ENCODE measurements at regions not wholly inside any gene's neighbourhood (a gene's known extent, or its start where the extent isn't known, plus 50 kb on each side); places are given as distances from the start of the nearest gene placed in this dataset.

GRCh38 chr18:75551071-75551470 lies 123.6 kb upstream of the SMIM21 start:
- Histone ChIP-seq H3K27ac (ENCODE audit: low read depth, low read length) (no peak overlapping the region), H3K27me3 (ENCODE audit: control insufficient read depth in 3 of 3, insufficient read depth in 3 of 3, low read length in 3 of 3) (peaks cover 0 to 21% (median 11%) of the 10 kb centered on the region in 3 donors), H3K4me3 (ENCODE audit: low read length in 3 of 3) (no peak overlapping the region), H3K9ac (ENCODE audit: low read depth in 1 of 3, low read length in 3 of 3) (no peak overlapping the region), H3K4me1 (ENCODE audit: control insufficient read depth in 3 of 3, insufficient read depth in 3 of 3, low read length in 3 of 3) (no peaks in the 10 kb centered on the region), H3K36me3 (ENCODE audit: control insufficient read depth in 3 of 3, insufficient read depth in 3 of 3, low read length in 3 of 3) (no peaks in the 10 kb centered on the region), H3K9me3 (ENCODE audit: control insufficient read depth in 3 of 3, low read length in 3 of 3) (no peaks in the 10 kb centered on the region)

GRCh38 chr18:75548353-75548905 lies 120.9 kb upstream of the SMIM21 start:
- Histone ChIP-seq H3K9me3 (ENCODE audit: control insufficient read depth in 3 of 3, low read length in 3 of 3) (no peaks in the 10 kb centered on the region), H3K4me1 (ENCODE audit: control insufficient read depth in 3 of 3, insufficient read depth in 3 of 3, low read length in 3 of 3) (no peaks in the 10 kb centered on the region), H3K4me3 (ENCODE audit: low read length in 3 of 3) (no peak overlapping the region), H3K27ac (ENCODE audit: low read depth, low read length) (no peak overlapping the region), H3K27me3 (ENCODE audit: control insufficient read depth in 3 of 3, insufficient read depth in 3 of 3, low read length in 3 of 3) (peaks cover 0 to 22% (median 11%) of the 10 kb centered on the region in 3 donors), H3K36me3 (ENCODE audit: control insufficient read depth in 3 of 3, insufficient read depth in 3 of 3, low read length in 3 of 3) (no peaks in the 10 kb centered on the region), H3K9ac (ENCODE audit: low read depth in 1 of 3, low read length in 3 of 3) (no peak overlapping the region)

DNA sequence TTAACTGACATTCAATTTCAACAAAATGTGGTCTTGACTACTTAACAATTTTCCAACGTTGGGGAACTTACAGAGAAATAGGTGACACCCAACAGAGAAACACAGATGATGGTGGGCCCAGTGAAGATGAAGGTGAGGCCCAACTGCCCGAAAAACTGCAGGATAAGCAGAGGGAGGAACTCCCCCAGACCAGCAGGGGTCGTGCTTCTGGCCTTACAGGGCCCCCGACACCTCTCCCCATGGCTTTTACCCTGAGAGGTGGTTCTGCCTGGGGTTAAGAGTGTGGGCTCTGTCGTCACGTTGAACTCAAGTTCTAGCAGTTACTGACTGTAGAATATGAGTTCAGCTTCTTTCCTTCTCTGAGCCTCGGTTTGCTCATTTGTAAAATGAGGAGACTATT lies 119.5 kb upstream of the SMIM21 start:
- H3K4me3 ChIP-seq (ENCODE audit: low read length in 3 of 3) = no peak overlapping the region

DNA sequence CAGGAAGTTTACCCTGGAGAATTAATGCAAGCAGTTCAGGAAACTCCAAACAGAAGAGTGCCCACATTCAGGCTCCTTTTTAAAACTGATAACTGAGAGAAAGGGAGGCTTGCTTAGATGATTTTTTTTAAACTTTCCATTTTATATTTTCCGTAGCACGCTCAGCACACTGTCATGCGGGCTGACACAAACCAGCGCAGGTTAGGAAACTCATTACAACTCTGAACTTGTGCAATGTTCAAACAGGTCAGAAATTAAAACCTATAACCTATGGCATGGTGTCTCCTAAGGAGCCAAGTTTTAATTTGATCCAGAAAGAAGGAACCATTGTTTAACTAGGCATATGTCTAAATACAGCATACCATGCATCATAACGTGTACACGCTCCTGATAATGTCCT lies 117.7 kb upstream of the SMIM21 start:
- Histone ChIP-seq H3K4me3 (ENCODE audit: low read length in 3 of 3) (no peak overlapping the region), H3K9ac (ENCODE audit: low read depth in 1 of 3, low read length in 3 of 3) (no peak overlapping the region), H3K27me3 (ENCODE audit: control insufficient read depth in 3 of 3, insufficient read depth in 3 of 3, low read length in 3 of 3) (peaks cover 0 to 19% (median 7%) of the 10 kb centered on the region in 3 donors), H3K36me3 (ENCODE audit: control insufficient read depth in 3 of 3, insufficient read depth in 3 of 3, low read length in 3 of 3) (no peaks in the 10 kb centered on the region), H3K27ac (ENCODE audit: low read depth, low read length) (no peak overlapping the region), H3K4me1 (ENCODE audit: control insufficient read depth in 3 of 3, insufficient read depth in 3 of 3, low read length in 3 of 3) (no peaks in the 10 kb centered on the region), H3K9me3 (ENCODE audit: control insufficient read depth in 3 of 3, low read length in 3 of 3) (no peaks in the 10 kb centered on the region)

More for the DNA sequence above, 119.5 kb upstream of the SMIM21 start:
- H3K27ac ChIP-seq (ENCODE audit: low read depth, low read length) = no peak overlapping the region
- no peak overlapping the region for H3K9ac ChIP-seq (ENCODE audit: low read depth in 1 of 3, low read length in 3 of 3)
- no peaks in the 10 kb centered on the region for H3K4me1 ChIP-seq (ENCODE audit: control insufficient read depth in 3 of 3, insufficient read depth in 3 of 3, low read length in 3 of 3)
- H3K36me3 ChIP-seq (ENCODE audit: control insufficient read depth in 3 of 3, insufficient read depth in 3 of 3, low read length in 3 of 3) = no peaks in the 10 kb centered on the region
- H3K27me3 ChIP-seq (ENCODE audit: control insufficient read depth in 3 of 3, insufficient read depth in 3 of 3, low read length in 3 of 3) = peaks cover 0 to 22% (median 11%) of the 10 kb centered on the region in 3 donors
- H3K9me3 ChIP-seq (ENCODE audit: control insufficient read depth in 3 of 3, low read length in 3 of 3) = no peaks in the 10 kb centered on the region

GRCh38 chr18:75544496-75544895 lies 117.0 kb upstream of the SMIM21 start:
- Histone ChIP-seq H3K9me3 (ENCODE audit: control insufficient read depth in 3 of 3, low read length in 3 of 3) (no peaks in the 10 kb centered on the region), H3K9ac (ENCODE audit: low read depth in 1 of 3, low read length in 3 of 3) (no peak overlapping the region), H3K27me3 (ENCODE audit: control insufficient read depth in 3 of 3, insufficient read depth in 3 of 3, low read length in 3 of 3) (peaks cover 0 to 19% (median 3%) of the 10 kb centered on the region in 3 donors), H3K36me3 (ENCODE audit: control insufficient read depth in 3 of 3, insufficient read depth in 3 of 3, low read length in 3 of 3) (no peaks in the 10 kb centered on the region), H3K27ac (ENCODE audit: low read depth, low read length) (no peak overlapping the region), H3K4me3 (ENCODE audit: low read length in 3 of 3) (no peak overlapping the region), H3K4me1 (ENCODE audit: control insufficient read depth in 3 of 3, insufficient read depth in 3 of 3, low read length in 3 of 3) (no peaks in the 10 kb centered on the region)

DNA sequence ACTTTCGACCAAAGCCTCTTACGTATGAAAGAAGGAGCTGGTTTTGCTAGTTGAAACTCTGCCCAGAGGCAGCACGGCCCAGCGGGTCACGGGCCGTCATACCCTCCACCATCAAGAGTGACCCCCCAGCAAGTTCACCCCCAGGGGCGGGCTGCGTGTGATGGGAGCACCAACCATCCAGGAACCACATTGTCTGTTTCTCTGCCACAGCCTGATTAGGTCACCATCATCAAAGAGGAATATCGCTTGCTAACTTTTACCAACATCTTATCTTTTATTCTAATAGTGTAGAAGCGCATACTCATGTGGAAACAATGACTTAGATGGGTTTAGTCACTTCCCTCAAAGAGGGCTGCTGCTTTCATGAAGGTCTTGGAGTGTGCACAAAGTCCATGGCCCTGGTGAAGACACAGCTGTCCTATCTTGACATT lies 116.6 kb upstream of the SMIM21 start:
- no peaks in the 10 kb centered on the region for H3K9me3 ChIP-seq (ENCODE audit: control insufficient read depth in 3 of 3, low read length in 3 of 3)
- no peaks in the 10 kb centered on the region for H3K4me1 ChIP-seq (ENCODE audit: control insufficient read depth in 3 of 3, insufficient read depth in 3 of 3, low read length in 3 of 3)
- no peak overlapping the region for H3K9ac ChIP-seq (ENCODE audit: low read depth in 1 of 3, low read length in 3 of 3)
- peaks cover 0 to 17% (median 0%) of the 10 kb centered on the region in 3 donors for H3K27me3 ChIP-seq (ENCODE audit: control insufficient read depth in 3 of 3, insufficient read depth in 3 of 3, low read length in 3 of 3)
- no peak overlapping the region for H3K27ac ChIP-seq (ENCODE audit: low read depth, low read length)
- no peaks in the 10 kb centered on the region for H3K36me3 ChIP-seq (ENCODE audit: control insufficient read depth in 3 of 3, insufficient read depth in 3 of 3, low read length in 3 of 3)
- no peak overlapping the region for H3K4me3 ChIP-seq (ENCODE audit: low read length in 3 of 3)

- no peak overlapping the region for H3K9ac ChIP-seq (ENCODE audit: low read depth in 1 of 3, low read length in 3 of 3)
- H3K4me3 ChIP-seq (ENCODE audit: low read length in 3 of 3) = no peak overlapping the region
- H3K4me1 ChIP-seq (ENCODE audit: control insufficient read depth in 3 of 3, insufficient read depth in 3 of 3, low read length in 3 of 3) = no peaks in the 10 kb centered on the region
- H3K36me3 ChIP-seq (ENCODE audit: control insufficient read depth in 3 of 3, insufficient read depth in 3 of 3, low read length in 3 of 3) = no peaks in the 10 kb centered on the region
- no peaks in the 10 kb centered on the region for H3K27me3 ChIP-seq (ENCODE audit: control insufficient read depth in 3 of 3, insufficient read depth in 3 of 3, low read length in 3 of 3)
- no peaks in the 10 kb centered on the region for H3K9me3 ChIP-seq (ENCODE audit: control insufficient read depth in 3 of 3, low read length in 3 of 3)
- no peak overlapping the region for H3K27ac ChIP-seq (ENCODE audit: low read depth, low read length)
Observed at GRCh38 chr18:75538727-75539126, 111.2 kb upstream of the SMIM21 start.

GRCh38 chr18:75533950-75534349 lies 106.4 kb upstream of the SMIM21 start:
- peaks cover 0 to 9% (median 4%) of the 10 kb centered on the region in 3 donors for H3K27me3 ChIP-seq (ENCODE audit: control insufficient read depth in 3 of 3, insufficient read depth in 3 of 3, low read length in 3 of 3)

GRCh38 chr18:75533209-75533608 lies 105.7 kb upstream of the SMIM21 start:
- no peaks in the 10 kb centered on the region for H3K9me3 ChIP-seq (ENCODE audit: control insufficient read depth in 3 of 3, low read length in 3 of 3)
- H3K27ac ChIP-seq (ENCODE audit: low read depth, low read length) = no peak overlapping the region
- H3K4me3 ChIP-seq (ENCODE audit: low read length in 3 of 3) = no peak overlapping the region
- no peaks in the 10 kb centered on the region for H3K4me1 ChIP-seq (ENCODE audit: control insufficient read depth in 3 of 3, insufficient read depth in 3 of 3, low read length in 3 of 3)
- H3K36me3 ChIP-seq (ENCODE audit: control insufficient read depth in 3 of 3, insufficient read depth in 3 of 3, low read length in 3 of 3) = no peaks in the 10 kb centered on the region
- no peak overlapping the region for H3K9ac ChIP-seq (ENCODE audit: low read depth in 1 of 3, low read length in 3 of 3)
- peaks cover 0 to 9% (median 6%) of the 10 kb centered on the region in 3 donors for H3K27me3 ChIP-seq (ENCODE audit: control insufficient read depth in 3 of 3, insufficient read depth in 3 of 3, low read length in 3 of 3)

More at GRCh38 chr18:75533950-75534349, 106.4 kb upstream of the SMIM21 start:
- no peak overlapping the region for H3K27ac ChIP-seq (ENCODE audit: low read depth, low read length)
- no peak overlapping the region for H3K4me3 ChIP-seq (ENCODE audit: low read length in 3 of 3)
- no peaks in the 10 kb centered on the region for H3K9me3 ChIP-seq (ENCODE audit: control insufficient read depth in 3 of 3, low read length in 3 of 3)
- no peak overlapping the region for H3K9ac ChIP-seq (ENCODE audit: low read depth in 1 of 3, low read length in 3 of 3)
- H3K4me1 ChIP-seq (ENCODE audit: control insufficient read depth in 3 of 3, insufficient read depth in 3 of 3, low read length in 3 of 3) = no peaks in the 10 kb centered on the region
- H3K36me3 ChIP-seq (ENCODE audit: control insufficient read depth in 3 of 3, insufficient read depth in 3 of 3, low read length in 3 of 3) = no peaks in the 10 kb centered on the region

GRCh38 chr18:75531851-75532459 lies 104.5 kb upstream of the SMIM21 start:
- Histone ChIP-seq H3K27me3 (ENCODE audit: control insufficient read depth in 3 of 3, insufficient read depth in 3 of 3, low read length in 3 of 3) (peaks cover 0 to 9% (median 6%) of the 10 kb centered on the region in 3 donors), H3K27ac (ENCODE audit: low read depth, low read length) (no peak overlapping the region), H3K9me3 (ENCODE audit: control insufficient read depth in 3 of 3, low read length in 3 of 3) (no peaks in the 10 kb centered on the region), H3K4me3 (ENCODE audit: low read length in 3 of 3) (no peak overlapping the region), H3K9ac (ENCODE audit: low read depth in 1 of 3, low read length in 3 of 3) (no peak overlapping the region), H3K4me1 (ENCODE audit: control insufficient read depth in 3 of 3, insufficient read depth in 3 of 3, low read length in 3 of 3) (no peaks in the 10 kb centered on the region), H3K36me3 (ENCODE audit: control insufficient read depth in 3 of 3, insufficient read depth in 3 of 3, low read length in 3 of 3) (no peaks in the 10 kb centered on the region)
